ENCODE measurements at regions not wholly inside any gene's neighbourhood (a gene's known extent, or its start where the extent isn't known, plus 50 kb on each side); places are given as distances from the start of the nearest gene placed in this dataset.
A peak's percentile ranks its signal among the peaks of the same experiment; 100 is the strongest.

DNA sequence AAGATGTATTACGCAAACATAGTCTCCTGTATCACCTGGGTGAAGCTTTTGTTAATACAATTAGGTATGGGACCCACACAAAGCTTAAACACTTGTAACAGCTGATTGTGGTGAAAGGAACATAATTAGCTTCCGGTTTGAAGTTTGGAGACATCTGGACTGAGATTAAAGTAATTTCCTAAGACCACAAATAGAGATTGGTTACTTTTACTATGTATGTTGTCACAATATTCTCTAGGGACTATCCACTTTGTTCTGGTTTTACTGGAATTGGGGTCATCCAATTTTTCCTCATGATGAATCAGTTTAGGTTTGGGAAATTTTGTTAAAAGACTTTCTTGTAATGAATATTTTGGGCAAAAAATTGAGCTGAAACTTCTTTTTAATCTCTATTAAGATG, 71.8 kb upstream of the SAMSN1 start:
- H2AFZ ChIP-seq (ENCODE audit: low read depth, low read length) = no peak overlapping the region
- H3K27ac ChIP-seq (ENCODE audit: low read length) = no peak overlapping the region
- no peaks in the 10 kb centered on the region for H3K36me3 ChIP-seq (ENCODE audit: insufficient read depth, low read length)
- peaks cover 20% of the 10 kb centered on the region for H3K4me1 ChIP-seq (ENCODE audit: insufficient read depth, low read length)
- H3K9ac ChIP-seq (ENCODE audit: low read depth, low read length) = no peak overlapping the region
- ATAC-seq (ENCODE audit: insufficient read depth, low read depth) (peak; percentile 82), DNase-seq (no peak)
- no peak overlapping the region for H3K4me2 ChIP-seq (ENCODE audit: insufficient read depth, low read length)
- H4K20me1 ChIP-seq (ENCODE audit: insufficient read depth, low read length) = no peaks in the 10 kb centered on the region
- TF ChIP-seq, protein P1, sequence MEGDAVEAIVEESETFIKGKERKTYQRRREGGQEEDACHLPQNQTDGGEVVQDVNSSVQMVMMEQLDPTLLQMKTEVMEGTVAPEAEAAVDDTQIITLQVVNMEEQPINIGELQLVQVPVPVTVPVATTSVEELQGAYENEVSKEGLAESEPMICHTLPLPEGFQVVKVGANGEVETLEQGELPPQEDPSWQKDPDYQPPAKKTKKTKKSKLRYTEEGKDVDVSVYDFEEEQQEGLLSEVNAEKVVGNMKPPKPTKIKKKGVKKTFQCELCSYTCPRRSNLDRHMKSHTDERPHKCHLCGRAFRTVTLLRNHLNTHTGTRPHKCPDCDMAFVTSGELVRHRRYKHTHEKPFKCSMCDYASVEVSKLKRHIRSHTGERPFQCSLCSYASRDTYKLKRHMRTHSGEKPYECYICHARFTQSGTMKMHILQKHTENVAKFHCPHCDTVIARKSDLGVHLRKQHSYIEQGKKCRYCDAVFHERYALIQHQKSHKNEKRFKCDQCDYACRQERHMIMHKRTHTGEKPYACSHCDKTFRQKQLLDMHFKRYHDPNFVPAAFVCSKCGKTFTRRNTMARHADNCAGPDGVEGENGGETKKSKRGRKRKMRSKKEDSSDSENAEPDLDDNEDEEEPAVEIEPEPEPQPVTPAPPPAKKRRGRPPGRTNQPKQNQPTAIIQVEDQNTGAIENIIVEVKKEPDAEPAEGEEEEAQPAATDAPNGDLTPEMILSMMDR (IDR thresholded peaks at IDR 0.05; ENCODE audit: borderline replicate concordance, extremely low read depth, low read length, poor library complexity, severe bottlenecking) = no peak
- TF ChIP-seq EZH2 (IDR thresholded peaks at IDR 0.05; ENCODE audit: borderline replicate concordance, low read depth, low read length, severe bottlenecking) = no peak
- no peaks in the 10 kb centered on the region for H3K27me3 ChIP-seq (ENCODE audit: insufficient read depth, low read length, poor library complexity)
- H3K4me3 ChIP-seq (ENCODE audit: low read depth in 1 of 2, low read length in 2 of 2) = no peak overlapping the region
- no peaks in the 10 kb centered on the region for H3K79me2 ChIP-seq (ENCODE audit: insufficient read depth, low read length)
- peaks cover 9% of the 10 kb centered on the region for H3K9me3 ChIP-seq (ENCODE audit: insufficient read depth, low read length, severe bottlenecking)

DNA sequence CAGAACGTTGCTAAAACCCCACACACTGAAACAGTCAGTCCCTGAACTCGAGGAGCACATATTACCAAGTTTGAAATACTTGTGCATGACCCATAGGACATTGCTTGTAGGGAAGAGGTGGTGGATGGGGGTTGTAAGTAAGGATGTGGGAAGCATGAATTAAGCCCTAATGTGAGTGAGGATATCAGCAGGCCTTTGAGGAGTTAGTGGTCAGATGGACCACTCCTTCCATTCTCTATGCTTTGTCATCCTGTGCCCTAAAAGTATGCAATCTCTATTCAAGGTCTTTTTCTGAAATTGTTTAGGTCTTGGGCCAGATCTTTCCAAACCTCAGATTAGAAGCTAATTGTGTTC, 70.9 kb upstream of the SAMSN1 start:
- TF ChIP-seq, protein P1 (IDR thresholded peaks at IDR 0.05; ENCODE audit: borderline replicate concordance, extremely low read depth, low read length, poor library complexity, severe bottlenecking) = no peak
- TF ChIP-seq EZH2 (IDR thresholded peaks at IDR 0.05; ENCODE audit: borderline replicate concordance, low read depth, low read length, severe bottlenecking) = no peak
- Histone ChIP-seq H3K27me3 (ENCODE audit: insufficient read depth, low read length, poor library complexity) (no peaks in the 10 kb centered on the region), H3K4me2 (ENCODE audit: insufficient read depth, low read length) (no peak overlapping the region), H3K27ac (ENCODE audit: low read length) (no peak overlapping the region), H3K36me3 (ENCODE audit: insufficient read depth, low read length) (no peaks in the 10 kb centered on the region), H2AFZ (ENCODE audit: low read depth, low read length) (no peak overlapping the region), H4K20me1 (ENCODE audit: insufficient read depth, low read length) (no peaks in the 10 kb centered on the region), H3K4me3 (ENCODE audit: low read depth in 1 of 2, low read length in 2 of 2) (no peak overlapping the region), H3K4me1 (ENCODE audit: insufficient read depth, low read length) (peaks cover 20% of the 10 kb centered on the region), H3K9ac (ENCODE audit: low read depth, low read length) (no peak overlapping the region), H3K9me3 (ENCODE audit: insufficient read depth, low read length, severe bottlenecking) (peaks cover 9% of the 10 kb centered on the region), H3K79me2 (ENCODE audit: insufficient read depth, low read length) (no peaks in the 10 kb centered on the region)
- DNase-seq = no peak
- no peak for ATAC-seq (ENCODE audit: insufficient read depth, low read depth)

GRCh38 chr21:14616380-14617039, 70.4 kb upstream of the SAMSN1 start:
- no peak overlapping the region for H2AFZ ChIP-seq (ENCODE audit: low read depth, low read length)
- peaks cover 7% of the 10 kb centered on the region for H3K9me3 ChIP-seq (ENCODE audit: insufficient read depth, low read length, severe bottlenecking)
- H4K20me1 ChIP-seq (ENCODE audit: insufficient read depth, low read length) = no peaks in the 10 kb centered on the region
- H3K4me2 ChIP-seq (ENCODE audit: insufficient read depth, low read length) = no peak overlapping the region
- ATAC-seq (ENCODE audit: insufficient read depth, low read depth) (no peak), DNase-seq (no peak)
- H3K79me2 ChIP-seq (ENCODE audit: insufficient read depth, low read length) = no peaks in the 10 kb centered on the region
- no peaks in the 10 kb centered on the region for H3K36me3 ChIP-seq (ENCODE audit: insufficient read depth, low read length)
- H3K9ac ChIP-seq (ENCODE audit: low read depth, low read length) = no peak overlapping the region
- no peak overlapping the region for H3K27ac ChIP-seq (ENCODE audit: low read length)
- TF ChIP-seq, protein P1 (IDR thresholded peaks at IDR 0.05; ENCODE audit: borderline replicate concordance, extremely low read depth, low read length, poor library complexity, severe bottlenecking) = no peak
- no peak for TF ChIP-seq EZH2 (IDR thresholded peaks at IDR 0.05; ENCODE audit: borderline replicate concordance, low read depth, low read length, severe bottlenecking)
- no peaks in the 10 kb centered on the region for H3K27me3 ChIP-seq (ENCODE audit: insufficient read depth, low read length, poor library complexity)
- H3K4me1 ChIP-seq (ENCODE audit: insufficient read depth, low read length) = peaks cover 20% of the 10 kb centered on the region
- no peak overlapping the region for H3K4me3 ChIP-seq (ENCODE audit: low read depth in 1 of 2, low read length in 2 of 2)
